GM21515 (cell line): ENCODE measurements at regions not wholly inside any gene's neighbourhood (a gene's known extent, or its start where the extent isn't known, plus 50 kb on each side); places are given as distances from the start of the nearest gene placed in this dataset.

ENCODE experiments used
- ATAC-seq: cut with Tn5 transposase; IDR thresholded peaks from one replicate; pipeline ENCODE4 v1.9.1; 2021; ENCODE audit not compliant: unreplicated experiment

DNA sequence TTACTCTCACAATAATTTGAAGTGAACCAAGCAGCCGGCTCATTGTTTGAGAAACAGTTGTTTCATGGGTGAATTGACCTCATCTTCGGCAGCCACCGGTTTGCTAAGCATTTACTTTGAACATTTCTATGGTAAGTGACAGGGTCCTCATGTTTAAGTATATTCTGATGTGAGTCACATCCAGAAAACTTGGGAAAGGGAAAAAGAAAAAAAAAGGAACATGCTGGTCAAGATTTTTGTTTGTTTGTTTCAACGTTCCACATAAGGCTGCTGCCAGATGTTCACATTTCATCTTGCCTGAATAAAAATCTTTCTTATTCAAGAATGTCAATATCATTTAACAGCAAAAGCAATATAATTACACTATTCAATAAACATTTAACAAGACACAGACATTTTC lies 55.0 kb upstream of the EXOC2 start:
- no peak for ATAC-seq

DNA sequence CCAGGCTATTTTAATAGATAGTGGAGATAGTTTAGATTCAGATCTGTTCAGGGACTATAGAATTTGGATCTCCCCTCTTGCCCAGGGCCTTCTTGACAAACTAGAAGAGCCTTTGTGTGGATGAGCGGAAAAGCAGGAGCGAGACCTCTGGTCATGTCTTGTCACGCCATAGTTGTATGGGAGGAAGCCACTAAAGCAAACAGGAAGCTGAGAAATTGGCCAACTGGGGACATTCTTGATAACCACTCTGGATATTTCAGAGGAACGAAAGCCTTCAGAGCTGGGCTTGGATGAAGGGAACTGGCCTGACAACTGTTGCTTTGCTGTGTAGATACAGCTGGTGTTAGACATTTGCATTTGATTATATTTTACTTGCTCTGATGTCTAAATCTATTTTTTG lies 54.1 kb upstream of the EXOC2 start:
- ATAC-seq = no peak

DNA sequence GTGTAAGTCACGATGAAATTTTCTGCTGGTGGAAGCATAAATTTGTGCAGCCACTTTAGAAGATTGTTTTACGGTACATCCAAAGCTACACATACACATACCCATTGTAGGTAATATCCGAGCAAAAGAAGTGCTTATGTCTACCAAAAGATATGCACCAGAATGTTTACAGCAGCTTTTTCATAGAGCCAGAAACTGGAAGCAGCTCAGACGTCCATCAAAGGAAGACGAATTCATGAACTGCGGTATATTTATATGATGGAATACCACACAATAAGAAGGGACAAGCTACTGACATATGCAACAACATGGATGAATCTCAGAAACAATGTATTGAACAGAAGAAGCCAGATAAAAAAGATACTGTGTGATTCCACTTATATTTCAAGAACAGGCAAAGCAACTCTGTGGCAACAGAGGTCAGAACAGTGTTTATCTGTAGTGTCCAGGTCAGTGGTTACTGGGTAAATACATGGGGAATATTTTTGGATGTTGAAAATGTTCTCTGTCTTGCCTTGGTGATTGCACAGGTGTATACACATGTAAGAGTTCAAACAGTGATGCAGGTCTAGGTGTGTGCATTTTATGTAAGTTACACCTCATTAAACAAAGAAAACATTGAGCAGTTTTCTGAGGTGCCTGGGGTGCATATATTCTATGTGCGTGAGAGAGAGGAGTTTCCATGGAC lies 51.9 kb upstream of the EXOC2 start:
- ATAC-seq = no peak

DNA sequence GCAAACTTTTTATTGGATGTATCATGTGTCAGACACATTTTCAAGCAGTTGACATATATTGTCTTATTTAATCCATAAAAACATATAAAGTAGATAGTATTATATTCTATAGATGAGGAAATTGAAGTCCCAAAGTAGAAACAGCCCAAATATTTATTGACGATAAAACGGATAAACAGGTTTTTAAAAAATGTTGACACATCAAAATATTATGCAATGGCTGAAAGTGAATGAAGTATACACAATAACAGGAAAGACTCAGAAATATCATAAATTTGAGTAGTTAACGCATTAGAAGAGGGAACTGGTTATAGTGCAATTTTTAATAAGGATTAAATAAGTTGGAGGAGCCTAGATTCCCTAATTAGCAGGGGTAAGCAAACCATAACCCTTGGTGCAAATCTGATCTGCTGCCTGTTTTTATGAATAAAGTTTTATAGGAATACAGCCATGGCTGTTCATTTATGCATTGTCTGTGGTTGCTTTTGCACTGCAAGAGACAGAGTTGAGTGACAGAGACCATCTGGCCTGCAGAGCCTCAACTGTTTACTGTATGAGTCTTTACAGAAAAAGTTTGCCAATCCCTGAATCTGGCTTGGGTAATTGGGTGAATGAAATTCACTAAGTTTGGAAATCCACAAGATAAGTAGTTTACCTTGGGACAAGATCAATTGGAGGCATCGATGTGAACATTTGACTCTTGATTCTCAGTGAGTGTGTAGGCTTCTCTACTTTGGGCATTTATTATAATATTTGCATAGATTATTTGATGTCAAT lies 50.6 kb upstream of the EXOC2 start:
- ATAC-seq = no peak
